Heart right ventricle (tissue), 16 donors: ENCODE measurements at regions not wholly inside any gene's neighbourhood (a gene's known extent, or its start where the extent isn't known, plus 50 kb on each side); places are given as distances from the start of the nearest gene placed in this dataset.

Experiments used
- ATAC-seq, 8 donors: fragments of 200-7000 bp; cut with Tn5 transposase; one replicate each; pipeline ENCODE4 v1.9.1; 2020; ENCODE audit warnings: mild to moderate bottlenecking in 8 of 8, moderate library complexity in 8 of 8, moderate number of reproducible peaks in 1 of 8
- DNase-seq, 2 donors: peaks; one replicate each; pipeline ENCODE4 v3.0.0-alpha.2; 2020
- H3K27ac ChIP-seq, 10 donors: fragments of 200-600 bp; sonication (generic) in 2 of 10; one replicate each; pipeline versions ENCODE4 v1.5.0 to v1.8.0; 2020 to 2022; ENCODE audit warnings: mild to moderate bottlenecking in 3 of 10
- H3K27me3 ChIP-seq, 7 donors: fragments of 200-600 bp; one replicate each; pipeline ENCODE4 v1.8.0; 2021 to 2022; ENCODE audit warnings: mild to moderate bottlenecking in 2 of 7
- H3K36me3 ChIP-seq, 9 donors: fragments of 200-600 bp; sonication (generic) in 1 of 9; one replicate each; pipeline versions ENCODE4 v1.5.0 to v1.8.0; 2020 to 2022; ENCODE audit warnings: mild to moderate bottlenecking in 2 of 9
- H3K4me1 ChIP-seq, 9 donors: fragments of 200-600 bp; sonication (generic) in 1 of 9; one replicate each; pipeline versions ENCODE4 v1.5.0 to v1.8.0; 2020 to 2022; ENCODE audit warnings: mild to moderate bottlenecking in 4 of 9
- H3K4me3 ChIP-seq, 10 donors: fragments of 200-600 bp; sonication (generic) in 2 of 10; one replicate each; pipeline versions ENCODE4 v1.5.0 to v1.8.0; 2020 to 2022; ENCODE audit warnings: mild to moderate bottlenecking in 7 of 10, moderate library complexity in 2 of 10
- H3K9me3 ChIP-seq, 11 donors: fragments of 200-600 bp in 10 of 11; sonication (generic) in 2 of 11; one replicate each; pipeline versions ENCODE4 v1.5.0 to v1.8.0; 2013 to 2022; ENCODE audit warnings: mild to moderate bottlenecking in 2 of 11, control low read depth in 1 of 11, moderate library complexity in 1 of 11
- WGBS, 2 donors: extraction: QIAGEN DNeasy Blood & Tissue Kit; methylation state at CpG; one replicate each; pipeline ENCODE4 v1.1.7; 2013; ENCODE audit warnings: inconsistent platforms in 1 of 2; 5-methylcytosine and 5-hydroxymethylcytosine counted together
- intact Hi-C, 10 donors: fragments of 100-400 bp; cut with DNase I; formaldehyde crosslinking; loops; one replicate each; pipeline versions ENCODE4 v1.11.1 to v1.14.2; 2022
- TF ChIP-seq, protein P1 (sequence below), 9 donors: fragments of 200-600 bp; sonication (generic) in 2 of 9; IDR thresholded peaks; one replicate each; pipeline versions ENCODE4 v1.5.0 to v1.8.0; 2021 to 2022; ENCODE audit warnings: antibody characterized with exemption in 9 of 9, mild to moderate bottlenecking in 5 of 9, moderate library complexity in 1 of 9
- donor health status: Arrhythmogenic right ventricular cardiomyopathy.
- donor health status: ischemic (EF 13 %, LVEDD 7.1; RV severe dilation, severe dysfunction).
- donor health status: healthy with polysubstance abuse.
- donor health status: DM: no; HTN: yes; CAD: no.
- donor health status: DM: no; HTN: no; CAD: no.
- donor health status: ischemic (EF 25% LVEDD 6.9; RV normal size, moderate dysfunction).
- donor health status: ischemic (EF 25% LVEDD 5.7; RV mildly dilated, moderate dysfunction).
- donor health status: healthy.
- donor health status: DM: yes; HTN: yes; CAD: no.
- donor health status: Ischemic cardiomyopathy.
- donor health status: ischemic (EF 35%, LVEDD 5.7; RV mildly dilated, moderate dysfunction).
- donor health status: nonischemic (EF 11% LVEDD 7.7; RV severe dilation, severe dysfunction).
- donor health status: DM: yes; HTN: yes; CAD: no.
- donor health status: PGD.
- donor health status: ischemic (EF 29% LVEDD 5.4; RV normal size, mild dysfunction).
- donor health status: nonischemic (EF 23%, LVEDD 6.1; RV moderate dilation, normal function).

GRCh38 chr6:21359926-21360325 is 233.6 kb upstream of the SOX4 start:
- 94 to 98% methylated on average over 2 of the region's 2 CpGs for WGBS, 2 donors

GRCh38 chr6:21360336-21360735 is 233.2 kb upstream of the SOX4 start:
- Histone ChIP-seq H3K9me3 (no peaks in the 10 kb centered on the region), H3K4me3 (no peak overlapping the region), H3K4me1 (no peaks in the 10 kb centered on the region), H3K27me3 (no peaks in the 10 kb centered on the region), H3K27ac (no peak overlapping the region), H3K36me3 (no peaks in the 10 kb centered on the region)
- ATAC-seq (no peak), DNase-seq (no peak)
- WGBS, 2 donors = 86 to 91% methylated on average over 6 of the region's 6 CpGs
- intact Hi-C loops = no loop called here
- TF ChIP-seq, protein P1, sequence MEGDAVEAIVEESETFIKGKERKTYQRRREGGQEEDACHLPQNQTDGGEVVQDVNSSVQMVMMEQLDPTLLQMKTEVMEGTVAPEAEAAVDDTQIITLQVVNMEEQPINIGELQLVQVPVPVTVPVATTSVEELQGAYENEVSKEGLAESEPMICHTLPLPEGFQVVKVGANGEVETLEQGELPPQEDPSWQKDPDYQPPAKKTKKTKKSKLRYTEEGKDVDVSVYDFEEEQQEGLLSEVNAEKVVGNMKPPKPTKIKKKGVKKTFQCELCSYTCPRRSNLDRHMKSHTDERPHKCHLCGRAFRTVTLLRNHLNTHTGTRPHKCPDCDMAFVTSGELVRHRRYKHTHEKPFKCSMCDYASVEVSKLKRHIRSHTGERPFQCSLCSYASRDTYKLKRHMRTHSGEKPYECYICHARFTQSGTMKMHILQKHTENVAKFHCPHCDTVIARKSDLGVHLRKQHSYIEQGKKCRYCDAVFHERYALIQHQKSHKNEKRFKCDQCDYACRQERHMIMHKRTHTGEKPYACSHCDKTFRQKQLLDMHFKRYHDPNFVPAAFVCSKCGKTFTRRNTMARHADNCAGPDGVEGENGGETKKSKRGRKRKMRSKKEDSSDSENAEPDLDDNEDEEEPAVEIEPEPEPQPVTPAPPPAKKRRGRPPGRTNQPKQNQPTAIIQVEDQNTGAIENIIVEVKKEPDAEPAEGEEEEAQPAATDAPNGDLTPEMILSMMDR (IDR thresholded peaks at IDR 0.05) = no peak

More at GRCh38 chr6:21359926-21360325, 233.6 kb upstream of the SOX4 start:
- TF ChIP-seq, protein P1 (IDR thresholded peaks at IDR 0.05) = no peak
- DNase-seq = no peak
- Histone ChIP-seq H3K4me1 (no peaks in the 10 kb centered on the region), H3K9me3 (no peaks in the 10 kb centered on the region), H3K27me3 (no peaks in the 10 kb centered on the region), H3K36me3 (no peaks in the 10 kb centered on the region), H3K4me3 (no peak overlapping the region), H3K27ac (no peak overlapping the region)
- ATAC-seq = no peak
- intact Hi-C loops = no loop called here

GRCh38 chr6:21367148-21367547 is 226.4 kb upstream of the SOX4 start:
- H3K27ac ChIP-seq = no peak overlapping the region
- WGBS, 2 donors = 93 to 94% methylated on average over 4 of the region's 4 CpGs
- TF ChIP-seq, protein P1 (IDR thresholded peaks at IDR 0.05) = no peak

GRCh38 chr6:21367649-21368154 is 225.8 kb upstream of the SOX4 start:
- H3K4me1 ChIP-seq = peaks cover 4 to 16% (median 8%) of the 10 kb centered on the region in 9 donors
- no peaks in the 10 kb centered on the region for H3K27me3 ChIP-seq
- H3K27ac ChIP-seq = no peak overlapping the region
- intact Hi-C loops = no loop called here
- no peak overlapping the region for H3K4me3 ChIP-seq
- no peaks in the 10 kb centered on the region for H3K36me3 ChIP-seq
- WGBS, 2 donors = 93 to 95% methylated on average over 3 of the region's 3 CpGs
- TF ChIP-seq, protein P1 (IDR thresholded peaks at IDR 0.05) = no peak
- no peaks in the 10 kb centered on the region for H3K9me3 ChIP-seq
- no peak for ATAC-seq
- no peak for DNase-seq

More at GRCh38 chr6:21367148-21367547, 226.4 kb upstream of the SOX4 start:
- DNase-seq (no peak), ATAC-seq (no peak)
- intact Hi-C loops = no loop called here
- Histone ChIP-seq H3K27me3 (no peaks in the 10 kb centered on the region), H3K4me3 (no peak overlapping the region), H3K36me3 (no peaks in the 10 kb centered on the region), H3K4me1 (peaks cover 4 to 13% (median 6%) of the 10 kb centered on the region in 9 donors), H3K9me3 (no peaks in the 10 kb centered on the region)
